ENCODE measurements at regions not wholly inside any gene's neighbourhood (a gene's known extent, or its start where the extent isn't known, plus 50 kb on each side); places are given as distances from the start of the nearest gene placed in this dataset.
"Not testable (repeated sequence)": the region's sequence is repeated elsewhere in the genome, so short reads cannot be mapped to it uniquely, and the experiment has no call there.

GRCh38 chr15:26001201-26001600, 138.1 kb upstream of the ATP10A start:
- H3K27ac ChIP-seq = no peak overlapping the region
- no peak for TF ChIP-seq CTCF (IDR thresholded peaks at IDR 0.05)
- no peak for DNase-seq
- intact Hi-C loops (cut with DNase I) = loop anchor here (10.0 kb wide), 1 partner anchor 46 kb away; no protein-coding TSS in a partner anchor
- no peaks in the 10 kb centered on the region for H3K9me3 ChIP-seq
- H3K4me3 ChIP-seq = no peak overlapping the region
- no peak overlapping the region for H3K9ac ChIP-seq (ENCODE audit: low read depth in 2 of 2, low read length in 2 of 2)
- H3K27me3 ChIP-seq = no peaks in the 10 kb centered on the region
- no peaks in the 10 kb centered on the region for H3K36me3 ChIP-seq
- H3K4me1 ChIP-seq = no peaks in the 10 kb centered on the region

GRCh38 chr15:25993506-25993905, 130.4 kb upstream of the ATP10A start:
- H3K9me3 ChIP-seq = no peaks in the 10 kb centered on the region
- H3K9ac ChIP-seq (ENCODE audit: low read depth in 2 of 2, low read length in 2 of 2) = no peak overlapping the region
- intact Hi-C loops (cut with DNase I) = no loop called here
- DNase-seq = no peak
- no peaks in the 10 kb centered on the region for H3K27me3 ChIP-seq
- H3K36me3 ChIP-seq = no peaks in the 10 kb centered on the region
- H3K4me3 ChIP-seq = no peak overlapping the region
- no peaks in the 10 kb centered on the region for H3K4me1 ChIP-seq
- TF ChIP-seq CTCF (IDR thresholded peaks at IDR 0.05) = no peak
- H3K27ac ChIP-seq = no peak overlapping the region

GRCh38 chr15:25990220-25990619, 127.1 kb upstream of the ATP10A start:
- no peak for DNase-seq
- Histone ChIP-seq H3K27me3 (no peaks in the 10 kb centered on the region), H3K4me3 (no peak overlapping the region), H3K4me1 (no peaks in the 10 kb centered on the region), H3K9me3 (no peaks in the 10 kb centered on the region), H3K27ac (no peak overlapping the region), H3K36me3 (no peaks in the 10 kb centered on the region), H3K9ac (ENCODE audit: low read depth in 2 of 2, low read length in 2 of 2) (no peak overlapping the region)
- intact Hi-C loops (cut with DNase I) = no loop called here
- no peak for TF ChIP-seq CTCF (IDR thresholded peaks at IDR 0.05)

GRCh38 chr15:25989327-25989726, 126.2 kb upstream of the ATP10A start:
- H3K4me1 ChIP-seq = no peaks in the 10 kb centered on the region
- H3K9ac ChIP-seq (ENCODE audit: low read depth in 2 of 2, low read length in 2 of 2) = no peak overlapping the region
- TF ChIP-seq CTCF (IDR thresholded peaks at IDR 0.05) = no peak
- intact Hi-C loops (cut with DNase I) = no loop called here
- no peak overlapping the region for H3K27ac ChIP-seq
- H3K4me3 ChIP-seq = no peak overlapping the region
- no peak for DNase-seq
- no peaks in the 10 kb centered on the region for H3K27me3 ChIP-seq
- H3K36me3 ChIP-seq = no peaks in the 10 kb centered on the region
- no peaks in the 10 kb centered on the region for H3K9me3 ChIP-seq

GRCh38 chr15:25988716-25989115, 125.6 kb upstream of the ATP10A start:
- intact Hi-C loops (cut with DNase I); H3K4me1 ChIP-seq; H3K27ac ChIP-seq; H3K36me3 ChIP-seq; DNase-seq; H3K27me3 ChIP-seq; H3K4me3 ChIP-seq; H3K9ac ChIP-seq (ENCODE audit: low read depth in 2 of 2, low read length in 2 of 2); H3K9me3 ChIP-seq: not testable (repeated sequence)

GRCh38 chr15:25987638-25988037, 124.5 kb upstream of the ATP10A start:
- Histone ChIP-seq H3K9ac (ENCODE audit: low read depth in 2 of 2, low read length in 2 of 2) (no peak overlapping the region), H3K27me3 (no peaks in the 10 kb centered on the region), H3K4me1 (no peaks in the 10 kb centered on the region), H3K4me3 (no peak overlapping the region), H3K27ac (no peak overlapping the region), H3K9me3 (no peaks in the 10 kb centered on the region), H3K36me3 (no peaks in the 10 kb centered on the region)
- TF ChIP-seq CTCF (IDR thresholded peaks at IDR 0.05) = no peak
- no peak for DNase-seq
- intact Hi-C loops (cut with DNase I) = no loop called here

Measured in colonic mucosa (tissue), 4 donors.